H1 (cell line): ENCODE measurements at regions not wholly inside any gene's neighbourhood (a gene's known extent, or its start where the extent isn't known, plus 50 kb on each side); places are given as distances from the start of the nearest gene placed in this dataset.

Experiments
- CTCF ChIP-seq, 3 experiments: IDR thresholded peaks; 1 replicate in 2 of 3; 2 replicates in 1 of 3; pipeline versions ENCODE4 v1.5.1 to v1.6.1; 2011; ENCODE audit warnings: low read length in 3 of 3, mild to moderate bottlenecking in 3 of 3, inconsistent platforms in 2 of 3, low read depth in 1 of 3, moderate library complexity in 1 of 3; ENCODE audit not compliant: insufficient read depth in 1 of 3; ENCODE audit errors: control extremely low read depth in 1 of 3
- POLR2A ChIP-seq, 2 experiments: IDR thresholded peaks; 1 replicate in 1 of 2; 2 replicates in 1 of 2; pipeline ENCODE4 v1.6.1; 2011; ENCODE audit warnings: low read depth in 2 of 2, low read length in 2 of 2, mild to moderate bottlenecking in 2 of 2; ENCODE audit errors: control extremely low read depth in 1 of 2
- TF ChIP-seq, protein P1 (sequence below): IDR thresholded peaks from 2 replicates; pipeline ENCODE4 v1.6.1; 2012; ENCODE audit warnings: inconsistent platforms

- TF ChIP-seq CTCF (IDR thresholded peaks at IDR 0.05; ENCODE audit: control extremely low read depth in 1 of 3, insufficient read depth in 1 of 3, low read depth in 1 of 3, low read length in 3 of 3) (no peak), POLR2A (IDR thresholded peaks at IDR 0.05; ENCODE audit: control extremely low read depth in 1 of 2, low read depth in 2 of 2, low read length in 2 of 2) (no peak)
- TF ChIP-seq, protein P1, sequence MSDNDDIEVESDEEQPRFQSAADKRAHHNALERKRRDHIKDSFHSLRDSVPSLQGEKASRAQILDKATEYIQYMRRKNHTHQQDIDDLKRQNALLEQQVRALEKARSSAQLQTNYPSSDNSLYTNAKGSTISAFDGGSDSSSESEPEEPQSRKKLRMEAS, result no peak
Measured at GRCh38 chr14:39555749-39556148, 123.5 kb upstream of the FBXO33 start.
